ENCODE measurements at regions not wholly inside any gene's neighbourhood (a gene's known extent, or its start where the extent isn't known, plus 50 kb on each side); places are given as distances from the start of the nearest gene placed in this dataset.
A peak's percentile ranks its signal among the peaks of the same experiment; 100 is the strongest.

DNA sequence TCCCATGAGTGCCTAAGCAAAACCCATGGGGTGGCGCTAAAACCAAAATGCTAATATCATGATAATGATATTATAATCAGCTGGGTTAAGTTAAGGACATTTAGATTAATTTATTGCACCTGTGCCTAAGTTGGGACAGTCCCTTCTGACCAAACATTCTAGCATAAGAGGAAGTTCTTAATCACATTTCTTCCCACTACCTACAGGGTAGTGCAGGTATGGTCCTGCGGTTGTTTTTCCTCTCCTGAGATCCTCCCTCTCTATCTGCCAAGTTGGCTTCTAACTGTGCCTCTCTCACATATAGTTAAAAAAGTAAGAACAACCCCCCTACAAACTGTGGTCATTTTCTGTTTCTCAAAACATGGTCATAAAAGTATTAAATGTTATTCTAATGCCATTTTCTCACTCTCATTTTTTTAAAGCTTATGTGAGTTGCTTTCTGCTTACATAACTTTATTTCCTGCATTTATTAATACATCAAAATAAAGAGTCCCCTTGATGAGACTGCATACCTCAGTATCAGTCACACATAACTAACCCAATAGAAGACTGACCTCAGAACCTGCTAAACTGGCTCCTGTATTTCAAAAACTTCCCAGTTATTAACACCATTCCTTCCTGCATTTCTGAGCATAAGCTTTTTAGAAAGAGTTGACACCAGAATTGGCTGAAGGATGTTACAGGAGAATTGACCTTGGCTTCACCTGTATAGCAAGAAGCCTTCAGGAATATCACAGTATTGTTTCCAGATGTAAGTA lies 1332.5 kb downstream of the FSTL5 start:
- no peaks in the 10 kb centered on the region for H3K36me3 ChIP-seq (ENCODE audit: control insufficient read depth in 1 of 2, insufficient read depth in 2 of 2, low read length in 2 of 2)
- no peak overlapping the region for H4K12ac ChIP-seq (ENCODE audit: low read depth, low read length)
- H3K4me2 ChIP-seq (ENCODE audit: low read length) = no peak overlapping the region
- H3K9me3 ChIP-seq (ENCODE audit: insufficient read depth, low read depth, low read length) = no peaks in the 10 kb centered on the region
- no peak overlapping the region for H4K8ac ChIP-seq (ENCODE audit: low read depth, low read length)
- H3K23ac ChIP-seq (ENCODE audit: low read length) = no peak overlapping the region
- no peak overlapping the region for H2BK12ac ChIP-seq (ENCODE audit: low read length)
- H3K4me3 ChIP-seq (ENCODE audit: low read depth, low read length) = no peak overlapping the region
- H2AK5ac ChIP-seq (ENCODE audit: low read length) = no peak overlapping the region
- WGBS (ENCODE audit: extremely low coverage, insufficient coverage, insufficient read length) = no CpG with 5 or more reads among the region's 2 CpGs
- H3K14ac ChIP-seq (ENCODE audit: low read length) = no peak overlapping the region
- no peak overlapping the region for H4K91ac ChIP-seq (ENCODE audit: low read depth, low read length)
- no peaks in the 10 kb centered on the region for H3K79me2 ChIP-seq (ENCODE audit: control insufficient read depth, insufficient read depth, low read length, poor library complexity)
- no peak overlapping the region for H3K4ac ChIP-seq (ENCODE audit: low read depth, low read length)
- no peak overlapping the region for H2BK5ac ChIP-seq (ENCODE audit: low read depth, low read length, poor library complexity)
- H3K79me1 ChIP-seq (ENCODE audit: low read length) = no peaks in the 10 kb centered on the region
- no peaks in the 10 kb centered on the region for H3K27me3 ChIP-seq (ENCODE audit: insufficient read depth, low read length)
- no peak overlapping the region for H2AFZ ChIP-seq (ENCODE audit: insufficient read depth, low read length, poor library complexity)
- peaks cover 4% of the 10 kb centered on the region in 2 experiments for H3K4me1 ChIP-seq (ENCODE audit: control insufficient read depth in 1 of 2, insufficient read depth in 2 of 2, low read length in 2 of 2)
- H3K18ac ChIP-seq (ENCODE audit: low read length) = no peak overlapping the region
- DNase-seq = peak; percentile 3 to 47
- H3K9ac ChIP-seq (ENCODE audit: low read length) = no peak overlapping the region
- H3K27ac ChIP-seq (ENCODE audit: low read depth, low read length) = no peak overlapping the region
- no peak overlapping the region for H2BK120ac ChIP-seq (ENCODE audit: insufficient read depth, low read length, poor library complexity)

- Histone ChIP-seq H3K79me1 (ENCODE audit: low read length) (no peaks in the 10 kb centered on the region), H3K18ac (ENCODE audit: low read length) (no peak overlapping the region), H3K27me3 (ENCODE audit: insufficient read depth, low read length) (no peaks in the 10 kb centered on the region), H3K9ac (ENCODE audit: low read length) (no peak overlapping the region), H2BK12ac (ENCODE audit: low read length) (no peak overlapping the region), H2AFZ (ENCODE audit: insufficient read depth, low read length, poor library complexity) (peak overlapping the region; percentile 63), H2AK5ac (ENCODE audit: low read length) (no peak overlapping the region), H3K4ac (ENCODE audit: low read depth, low read length) (no peak overlapping the region), H3K36me3 (ENCODE audit: control insufficient read depth in 1 of 2, insufficient read depth in 2 of 2, low read length in 2 of 2) (no peaks in the 10 kb centered on the region), H3K23ac (ENCODE audit: low read length) (no peak overlapping the region), H4K91ac (ENCODE audit: low read depth, low read length) (no peak overlapping the region), H3K4me3 (ENCODE audit: low read depth, low read length) (no peak overlapping the region), H3K4me2 (ENCODE audit: low read length) (no peak overlapping the region), H3K14ac (ENCODE audit: low read length) (no peak overlapping the region), H2BK5ac (ENCODE audit: low read depth, low read length, poor library complexity) (no peak overlapping the region), H3K4me1 (ENCODE audit: control insufficient read depth in 1 of 2, insufficient read depth in 2 of 2, low read length in 2 of 2) (peaks cover 4% of the 10 kb centered on the region in 2 experiments), H4K8ac (ENCODE audit: low read depth, low read length) (peak overlapping the region; percentile 28), H2BK120ac (ENCODE audit: insufficient read depth, low read length, poor library complexity) (no peak overlapping the region), H3K9me3 (ENCODE audit: insufficient read depth, low read depth, low read length) (no peaks in the 10 kb centered on the region), H3K27ac (ENCODE audit: low read depth, low read length) (no peak overlapping the region), H4K12ac (ENCODE audit: low read depth, low read length) (no peak overlapping the region), H3K79me2 (ENCODE audit: control insufficient read depth, insufficient read depth, low read length, poor library complexity) (no peaks in the 10 kb centered on the region)
- no CpG with 5 or more reads among the region's 3 CpGs for WGBS (ENCODE audit: extremely low coverage, insufficient coverage, insufficient read length)
- no peak for DNase-seq
Observed at GRCh38 chr4:160835789-160836188, 1328.0 kb downstream of the FSTL5 start.

DNA sequence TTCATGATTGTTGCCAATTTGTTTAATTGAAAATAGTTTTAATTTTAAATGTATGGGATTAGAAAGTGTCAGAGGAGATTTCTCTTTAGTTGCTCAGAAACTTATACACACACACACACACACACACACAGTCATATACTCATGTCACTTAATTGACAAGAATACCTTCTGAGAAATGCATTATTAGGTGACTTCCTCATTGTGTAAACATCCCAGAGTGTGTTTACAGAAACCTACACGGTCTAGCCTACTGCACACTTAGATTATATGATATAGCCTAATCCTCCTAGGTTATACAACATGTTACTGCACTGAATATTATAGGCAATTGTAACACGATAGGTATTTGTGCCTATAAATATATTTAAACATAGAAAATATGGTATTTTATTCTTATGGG lies 1327.4 kb downstream of the FSTL5 start:
- Histone ChIP-seq H3K18ac (ENCODE audit: low read length) (no peak overlapping the region), H2AK5ac (ENCODE audit: low read length) (no peak overlapping the region), H4K12ac (ENCODE audit: low read depth, low read length) (no peak overlapping the region), H3K9ac (ENCODE audit: low read length) (no peak overlapping the region), H2BK120ac (ENCODE audit: insufficient read depth, low read length, poor library complexity) (no peak overlapping the region), H3K79me2 (ENCODE audit: control insufficient read depth, insufficient read depth, low read length, poor library complexity) (no peaks in the 10 kb centered on the region), H2BK5ac (ENCODE audit: low read depth, low read length, poor library complexity) (no peak overlapping the region), H3K27me3 (ENCODE audit: insufficient read depth, low read length) (no peaks in the 10 kb centered on the region), H3K9me3 (ENCODE audit: insufficient read depth, low read depth, low read length) (no peaks in the 10 kb centered on the region), H3K27ac (ENCODE audit: low read depth, low read length) (no peak overlapping the region), H3K36me3 (ENCODE audit: control insufficient read depth in 1 of 2, insufficient read depth in 2 of 2, low read length in 2 of 2) (no peaks in the 10 kb centered on the region), H3K23ac (ENCODE audit: low read length) (no peak overlapping the region), H3K14ac (ENCODE audit: low read length) (no peak overlapping the region), H3K4ac (ENCODE audit: low read depth, low read length) (no peak overlapping the region), H3K4me2 (ENCODE audit: low read length) (no peak overlapping the region), H4K8ac (ENCODE audit: low read depth, low read length) (no peak overlapping the region), H3K4me3 (ENCODE audit: low read depth, low read length) (no peak overlapping the region), H3K79me1 (ENCODE audit: low read length) (no peaks in the 10 kb centered on the region), H3K4me1 (ENCODE audit: control insufficient read depth in 1 of 2, insufficient read depth in 2 of 2, low read length in 2 of 2) (peaks cover 4% of the 10 kb centered on the region in 2 experiments), H2AFZ (ENCODE audit: insufficient read depth, low read length, poor library complexity) (no peak overlapping the region), H2BK12ac (ENCODE audit: low read length) (no peak overlapping the region), H4K91ac (ENCODE audit: low read depth, low read length) (no peak overlapping the region)
- DNase-seq = no peak
- no CpG with 5 or more reads among the region's 2 CpGs for WGBS (ENCODE audit: extremely low coverage, insufficient coverage, insufficient read length)

- Histone ChIP-seq H3K4me1 (ENCODE audit: control insufficient read depth in 1 of 2, insufficient read depth in 2 of 2, low read length in 2 of 2) (peaks cover 0 to 5% of the 10 kb centered on the region in 2 experiments), H3K79me2 (ENCODE audit: control insufficient read depth, insufficient read depth, low read length, poor library complexity) (no peaks in the 10 kb centered on the region), H3K9ac (ENCODE audit: low read length) (no peak overlapping the region), H3K14ac (ENCODE audit: low read length) (no peak overlapping the region), H3K18ac (ENCODE audit: low read length) (no peak overlapping the region), H2BK5ac (ENCODE audit: low read depth, low read length, poor library complexity) (no peak overlapping the region), H3K23ac (ENCODE audit: low read length) (no peak overlapping the region), H3K27me3 (ENCODE audit: insufficient read depth, low read length) (no peaks in the 10 kb centered on the region), H3K79me1 (ENCODE audit: low read length) (peaks cover 1% of the 10 kb centered on the region), H3K27ac (ENCODE audit: low read depth, low read length) (no peak overlapping the region), H3K9me3 (ENCODE audit: insufficient read depth, low read depth, low read length) (no peaks in the 10 kb centered on the region), H2BK120ac (ENCODE audit: insufficient read depth, low read length, poor library complexity) (no peak overlapping the region), H2BK12ac (ENCODE audit: low read length) (no peak overlapping the region), H2AFZ (ENCODE audit: insufficient read depth, low read length, poor library complexity) (no peak overlapping the region), H4K12ac (ENCODE audit: low read depth, low read length) (no peak overlapping the region), H3K4me2 (ENCODE audit: low read length) (no peak overlapping the region), H3K4me3 (ENCODE audit: low read depth, low read length) (no peak overlapping the region), H4K91ac (ENCODE audit: low read depth, low read length) (no peak overlapping the region), H3K36me3 (ENCODE audit: control insufficient read depth in 1 of 2, insufficient read depth in 2 of 2, low read length in 2 of 2) (no peaks in the 10 kb centered on the region), H4K8ac (ENCODE audit: low read depth, low read length) (no peak overlapping the region), H3K4ac (ENCODE audit: low read depth, low read length) (no peak overlapping the region), H2AK5ac (ENCODE audit: low read length) (no peak overlapping the region)
- no CpG with 5 or more reads among the region's 2 CpGs for WGBS (ENCODE audit: extremely low coverage, insufficient coverage, insufficient read length)
- no peak for DNase-seq
Observed at GRCh38 chr4:160846121-160846520, 1317.7 kb downstream of the FSTL5 start.
